ENCODE measurements at regions not wholly inside any gene's neighbourhood (a gene's known extent, or its start where the extent isn't known, plus 50 kb on each side); places are given as distances from the start of the nearest gene placed in this dataset.

- no peaks in the 10 kb centered on the region for H3K4me1 ChIP-seq (ENCODE audit: insufficient read depth, low read length)
- H3K9ac ChIP-seq (ENCODE audit: low read depth, low read length), result no peak overlapping the region
- no peaks in the 10 kb centered on the region for H3K9me3 ChIP-seq (ENCODE audit: control insufficient read depth, insufficient read depth, low read length)
- H3K36me3 ChIP-seq (ENCODE audit: insufficient read depth, low read length), result no peaks in the 10 kb centered on the region
Observed at GRCh38 chr4:125365731-125366130, 51.0 kb downstream of the FAT4 start.

DNA sequence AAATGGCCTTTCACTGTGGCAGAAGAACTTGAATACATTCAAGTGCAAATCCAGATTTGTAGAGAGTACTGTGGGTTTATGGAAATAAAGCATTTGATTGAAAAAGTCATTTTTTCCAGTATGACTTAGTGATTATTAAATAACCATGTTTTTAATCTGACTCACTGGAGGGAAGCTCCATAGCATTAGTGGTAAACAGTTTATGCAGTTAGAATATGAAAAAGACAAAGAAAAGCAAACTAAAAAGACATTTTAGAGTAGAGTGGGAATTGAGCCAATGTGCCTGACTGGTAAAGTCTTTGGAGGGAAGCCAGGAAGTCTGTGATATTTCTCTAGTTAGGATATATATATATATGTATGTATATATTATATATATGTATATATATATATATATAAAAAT, 53.4 kb downstream of the FAT4 start:
- no peaks in the 10 kb centered on the region for H3K9me3 ChIP-seq (ENCODE audit: control insufficient read depth, insufficient read depth, low read length)
- H3K36me3 ChIP-seq (ENCODE audit: insufficient read depth, low read length), result no peaks in the 10 kb centered on the region
- H3K9ac ChIP-seq (ENCODE audit: low read depth, low read length), result no peak overlapping the region
- no peaks in the 10 kb centered on the region for H3K4me1 ChIP-seq (ENCODE audit: insufficient read depth, low read length)

DNA sequence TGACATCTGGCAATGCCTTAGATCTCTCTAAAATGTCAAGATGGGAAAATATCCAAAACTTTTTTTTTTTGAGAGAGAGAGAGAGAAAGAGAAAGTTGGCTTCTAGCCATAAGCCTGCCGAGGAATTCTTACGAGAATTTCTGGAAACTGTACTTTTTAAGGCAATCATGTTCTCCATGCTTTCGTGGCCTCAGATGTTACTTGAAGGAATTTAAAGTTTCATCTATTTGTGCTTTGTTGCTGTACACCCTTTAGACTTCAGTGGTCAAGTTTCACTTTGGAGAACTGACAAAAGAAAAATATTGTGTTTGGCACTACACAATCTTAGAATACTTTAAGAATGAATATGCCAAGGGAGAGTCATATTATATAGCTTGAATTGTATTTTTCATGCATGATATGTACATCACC, 53.9 kb downstream of the FAT4 start:
- Histone ChIP-seq H3K9ac (ENCODE audit: low read depth, low read length) (no peak overlapping the region), H3K9me3 (ENCODE audit: control insufficient read depth, insufficient read depth, low read length) (no peaks in the 10 kb centered on the region), H3K36me3 (ENCODE audit: insufficient read depth, low read length) (no peaks in the 10 kb centered on the region), H3K4me1 (ENCODE audit: insufficient read depth, low read length) (no peaks in the 10 kb centered on the region)

DNA sequence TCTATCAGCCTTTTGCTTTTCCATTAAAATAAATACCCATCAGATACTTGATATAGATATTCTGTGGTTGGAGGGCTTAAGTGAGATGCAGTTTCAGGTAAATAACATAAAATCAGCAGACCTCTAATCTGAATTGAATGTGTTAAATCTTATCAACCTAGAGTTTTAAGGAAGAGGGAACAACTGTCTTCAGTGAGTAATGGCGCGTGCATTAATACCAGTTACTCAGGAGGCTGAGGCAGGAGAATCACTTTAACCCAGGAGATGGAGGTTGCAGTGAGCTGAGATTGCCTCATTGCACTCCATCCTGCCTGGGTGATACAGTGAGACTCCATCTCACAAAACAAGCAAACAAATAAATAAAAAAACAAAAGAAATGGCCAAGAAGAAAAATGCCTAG, 54.3 kb downstream of the FAT4 start:
- no peaks in the 10 kb centered on the region for H3K9me3 ChIP-seq (ENCODE audit: control insufficient read depth, insufficient read depth, low read length)
- no peak overlapping the region for H3K9ac ChIP-seq (ENCODE audit: low read depth, low read length)
- no peaks in the 10 kb centered on the region for H3K4me1 ChIP-seq (ENCODE audit: insufficient read depth, low read length)
- no peaks in the 10 kb centered on the region for H3K36me3 ChIP-seq (ENCODE audit: insufficient read depth, low read length)

- Histone ChIP-seq H3K9me3 (ENCODE audit: control insufficient read depth, insufficient read depth, low read length) (no peaks in the 10 kb centered on the region), H3K9ac (ENCODE audit: low read depth, low read length) (no peak overlapping the region), H3K4me1 (ENCODE audit: insufficient read depth, low read length) (no peaks in the 10 kb centered on the region), H3K36me3 (ENCODE audit: insufficient read depth, low read length) (no peaks in the 10 kb centered on the region)
Observed at GRCh38 chr4:125370478-125370877, 55.7 kb downstream of the FAT4 start.

DNA sequence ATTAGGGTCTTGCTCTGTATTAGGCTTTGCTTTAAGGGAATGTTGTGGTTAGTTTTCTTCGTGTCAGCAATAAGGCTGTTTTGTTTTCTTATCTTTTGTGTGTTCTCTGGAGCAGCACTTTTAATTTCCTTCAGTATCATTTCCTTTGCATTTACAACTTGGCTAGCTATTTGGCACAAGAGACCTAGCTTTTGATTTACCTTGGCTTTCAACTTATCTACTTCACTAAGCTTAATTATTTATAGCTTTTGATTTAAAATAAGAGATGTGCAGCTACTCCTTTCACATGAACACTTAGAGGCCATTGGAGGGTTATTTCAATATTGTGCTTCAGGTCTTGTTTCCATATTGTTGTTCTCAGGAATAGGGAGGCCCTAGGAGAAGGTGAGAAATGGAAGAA, 68.2 kb downstream of the FAT4 start:
- H3K36me3 ChIP-seq (ENCODE audit: insufficient read depth, low read length), result no peaks in the 10 kb centered on the region
- H3K9ac ChIP-seq (ENCODE audit: low read depth, low read length), result no peak overlapping the region
- H3K9me3 ChIP-seq (ENCODE audit: control insufficient read depth, insufficient read depth, low read length), result no peaks in the 10 kb centered on the region; the same call in 1 of the 2 replicates
- H3K4me1 ChIP-seq (ENCODE audit: insufficient read depth, low read length), result no peaks in the 10 kb centered on the region

DNA sequence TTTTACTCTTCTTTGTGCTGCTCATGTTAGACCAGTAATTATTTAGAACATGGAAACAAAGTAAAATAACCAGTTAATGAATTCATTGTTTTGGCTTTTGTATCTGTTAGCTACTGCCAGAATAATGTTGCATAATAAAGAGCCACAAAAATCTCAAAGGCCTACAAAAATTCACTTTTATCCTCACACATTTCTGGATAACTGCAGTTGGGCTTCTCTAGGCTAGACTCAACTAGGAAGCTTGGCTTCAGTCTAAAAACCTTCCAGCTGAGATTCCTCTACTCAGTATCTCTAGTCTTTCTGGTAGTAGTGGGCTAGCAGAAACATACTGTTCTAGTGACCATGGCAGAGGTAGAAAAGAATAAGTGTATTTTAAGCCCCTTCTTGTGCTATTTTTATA, 73.0 kb downstream of the FAT4 start:
- Histone ChIP-seq H3K9me3 (ENCODE audit: control insufficient read depth, insufficient read depth, low read length) (no peaks in the 10 kb centered on the region; the same call in 1 of the 2 replicates), H3K4me1 (ENCODE audit: insufficient read depth, low read length) (peaks cover 13% of the 10 kb centered on the region), H3K9ac (ENCODE audit: low read depth, low read length) (no peak overlapping the region), H3K36me3 (ENCODE audit: insufficient read depth, low read length) (no peaks in the 10 kb centered on the region)

DNA sequence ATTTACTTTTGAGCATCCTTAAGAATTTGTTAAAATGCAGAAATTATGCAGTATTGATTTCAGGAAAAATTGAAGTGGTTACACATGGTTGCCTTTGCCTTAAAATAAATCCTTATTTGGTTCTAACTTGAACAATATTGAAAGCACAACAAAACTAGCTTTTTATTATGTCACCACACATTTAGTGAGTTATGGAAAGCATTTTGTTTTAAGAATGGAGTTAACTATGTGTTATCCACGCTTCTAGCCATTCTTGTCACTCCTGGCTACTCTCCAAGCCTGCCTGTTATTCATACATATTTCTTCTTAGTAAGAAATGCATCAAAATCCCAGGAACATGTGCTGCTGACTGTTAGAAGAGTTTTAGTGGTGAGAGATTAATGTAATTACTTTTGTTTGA, 73.9 kb downstream of the FAT4 start:
- no peak overlapping the region for H3K9ac ChIP-seq (ENCODE audit: low read depth, low read length)
- no peaks in the 10 kb centered on the region; the same call in 1 of the 2 replicates for H3K9me3 ChIP-seq (ENCODE audit: control insufficient read depth, insufficient read depth, low read length)
- H3K36me3 ChIP-seq (ENCODE audit: insufficient read depth, low read length), result no peaks in the 10 kb centered on the region
- peaks cover 13% of the 10 kb centered on the region for H3K4me1 ChIP-seq (ENCODE audit: insufficient read depth, low read length)

DNA sequence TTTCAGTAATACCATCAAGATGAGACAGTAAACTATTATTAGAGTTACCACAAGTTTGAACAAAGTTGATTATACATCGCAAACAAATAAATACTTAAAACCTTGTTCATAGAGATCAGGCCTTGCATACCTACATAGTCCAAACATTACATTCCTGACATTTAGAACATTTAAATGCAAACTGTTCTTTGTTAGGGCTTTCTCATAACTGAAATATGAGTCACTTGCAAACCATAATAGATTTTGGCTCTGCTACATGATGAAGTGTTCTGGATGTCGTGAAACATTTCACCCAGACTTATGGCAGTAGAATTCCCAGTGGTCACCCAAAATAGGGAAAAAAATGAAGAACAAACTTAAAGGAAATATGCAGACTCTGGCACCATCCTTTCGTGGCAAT, 75.0 kb downstream of the FAT4 start:
- Histone ChIP-seq H3K9me3 (ENCODE audit: control insufficient read depth, insufficient read depth, low read length) (no peaks in the 10 kb centered on the region), H3K36me3 (ENCODE audit: insufficient read depth, low read length) (no peaks in the 10 kb centered on the region), H3K9ac (ENCODE audit: low read depth, low read length) (no peak overlapping the region), H3K4me1 (ENCODE audit: insufficient read depth, low read length) (peaks cover 13% of the 10 kb centered on the region)

GRCh38 chr4:125390126-125390525, 75.4 kb downstream of the FAT4 start:
- Histone ChIP-seq H3K36me3 (ENCODE audit: insufficient read depth, low read length) (no peaks in the 10 kb centered on the region), H3K4me1 (ENCODE audit: insufficient read depth, low read length) (peaks cover 13% of the 10 kb centered on the region), H3K9ac (ENCODE audit: low read depth, low read length) (no peak overlapping the region), H3K9me3 (ENCODE audit: control insufficient read depth, insufficient read depth, low read length) (no peaks in the 10 kb centered on the region)

DNA sequence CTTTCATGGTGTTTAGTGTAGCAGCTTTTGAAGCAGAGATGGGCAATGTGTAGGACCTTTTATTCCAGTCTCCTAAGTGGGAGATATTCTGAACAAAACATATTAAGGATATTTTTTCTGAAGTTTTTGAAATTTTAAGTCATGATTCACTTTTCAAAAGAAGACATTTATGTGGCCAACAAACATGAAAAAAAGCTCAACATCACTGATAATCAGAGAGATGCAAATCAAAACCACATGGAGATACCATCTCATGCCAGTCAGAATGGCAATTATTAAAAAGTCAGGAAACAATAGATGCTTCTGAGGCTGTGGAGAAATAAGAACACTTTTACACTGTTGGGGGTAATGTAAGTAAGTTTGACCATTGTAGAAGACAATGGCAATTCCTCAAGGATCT, 76.0 kb downstream of the FAT4 start:
- Histone ChIP-seq H3K36me3 (ENCODE audit: insufficient read depth, low read length) (no peaks in the 10 kb centered on the region), H3K9ac (ENCODE audit: low read depth, low read length) (no peak overlapping the region), H3K4me1 (ENCODE audit: insufficient read depth, low read length) (peaks cover 13% of the 10 kb centered on the region), H3K9me3 (ENCODE audit: control insufficient read depth, insufficient read depth, low read length) (no peaks in the 10 kb centered on the region)

GRCh38 chr4:125392694-125393093, 77.9 kb downstream of the FAT4 start:
- H3K36me3 ChIP-seq (ENCODE audit: insufficient read depth, low read length), result no peaks in the 10 kb centered on the region

GRCh38 chr4:125393825-125394224, 79.1 kb downstream of the FAT4 start:
- Histone ChIP-seq H3K36me3 (ENCODE audit: insufficient read depth, low read length) (no peaks in the 10 kb centered on the region), H3K9ac (ENCODE audit: low read depth, low read length) (no peak overlapping the region), H3K9me3 (ENCODE audit: control insufficient read depth, insufficient read depth, low read length) (no peaks in the 10 kb centered on the region), H3K4me1 (ENCODE audit: insufficient read depth, low read length) (peaks cover 19% of the 10 kb centered on the region)

More at GRCh38 chr4:125392694-125393093, 77.9 kb downstream of the FAT4 start:
- H3K4me1 ChIP-seq (ENCODE audit: insufficient read depth, low read length), result peaks cover 19% of the 10 kb centered on the region
- H3K9ac ChIP-seq (ENCODE audit: low read depth, low read length), result no peak overlapping the region
- H3K9me3 ChIP-seq (ENCODE audit: control insufficient read depth, insufficient read depth, low read length), result no peaks in the 10 kb centered on the region

DNA sequence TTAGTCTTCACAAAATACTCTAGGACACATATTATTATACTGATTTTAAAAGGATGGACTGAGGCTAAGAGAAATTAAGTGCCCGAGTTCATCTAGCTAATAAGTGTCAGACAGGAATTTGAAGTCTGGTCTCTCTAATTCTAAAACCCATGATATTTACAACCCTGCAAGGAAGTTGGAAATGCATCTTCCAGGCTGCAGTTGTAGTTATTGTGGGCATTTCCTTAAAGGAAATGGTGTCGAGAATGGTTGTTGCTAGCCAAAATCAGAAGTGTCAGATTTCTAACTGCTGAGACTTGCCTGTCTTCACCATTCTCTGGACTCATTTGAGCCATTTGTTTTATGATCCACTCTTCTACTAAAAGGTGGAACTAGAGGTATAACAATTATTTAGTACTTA, 82.5 kb downstream of the FAT4 start:
- Histone ChIP-seq H3K9me3 (ENCODE audit: control insufficient read depth, insufficient read depth, low read length) (no peaks in the 10 kb centered on the region), H3K36me3 (ENCODE audit: insufficient read depth, low read length) (no peaks in the 10 kb centered on the region), H3K4me1 (ENCODE audit: insufficient read depth, low read length) (peaks cover 6% of the 10 kb centered on the region; the same call in 1 of the 2 replicates), H3K9ac (ENCODE audit: low read depth, low read length) (no peak overlapping the region)

- Histone ChIP-seq H3K36me3 (ENCODE audit: insufficient read depth, low read length) (no peaks in the 10 kb centered on the region), H3K9me3 (ENCODE audit: control insufficient read depth, insufficient read depth, low read length) (no peaks in the 10 kb centered on the region), H3K4me1 (ENCODE audit: insufficient read depth, low read length) (peaks cover 6% of the 10 kb centered on the region; the same call in 1 of the 2 replicates), H3K9ac (ENCODE audit: low read depth, low read length) (no peak overlapping the region)
Observed at GRCh38 chr4:125398263-125399002, 83.7 kb downstream of the FAT4 start.

Measured in ES-I3 (cell line).